ENCODE measurements at regions not wholly inside any gene's neighbourhood (a gene's known extent, or its start where the extent isn't known, plus 50 kb on each side); places are given as distances from the start of the nearest gene placed in this dataset.

DNA sequence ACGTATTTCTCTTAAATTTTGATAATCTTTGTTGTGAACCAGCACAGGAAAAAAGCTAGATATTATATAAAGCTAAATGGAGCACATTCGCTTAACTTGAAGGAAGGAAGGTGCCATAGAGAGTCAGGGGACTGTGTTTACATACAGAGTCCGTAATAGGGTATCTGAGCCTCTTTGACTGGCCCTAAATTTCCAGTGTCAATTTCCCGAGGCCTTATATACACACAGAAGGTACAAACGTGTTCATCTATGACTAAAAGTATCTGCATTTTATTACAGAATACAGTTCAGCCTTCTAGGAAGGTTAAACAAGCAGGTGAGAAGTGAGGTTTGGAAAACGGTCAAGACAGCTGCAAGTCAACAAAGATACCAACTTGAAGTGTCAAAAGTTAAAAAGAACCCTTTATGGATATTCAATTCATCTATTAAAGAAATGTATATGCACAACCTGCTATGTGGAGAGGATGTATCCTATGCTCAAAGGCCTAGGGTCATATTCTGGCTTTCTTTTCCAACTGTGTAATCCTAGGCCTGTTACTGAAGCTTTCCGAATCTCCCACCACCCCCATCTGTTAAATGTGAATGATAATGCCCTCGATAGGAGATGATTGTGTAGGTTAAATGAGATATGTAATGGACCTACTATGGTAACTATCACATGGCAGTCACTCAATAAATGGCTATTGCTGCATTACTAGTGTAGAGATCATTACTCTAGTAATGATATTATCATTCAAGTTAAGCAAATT, 263.7 kb upstream of the MAF start:
- no peak for TF ChIP-seq POLR2A (IDR thresholded peaks at IDR 0.05)
- TF ChIP-seq, protein P1, sequence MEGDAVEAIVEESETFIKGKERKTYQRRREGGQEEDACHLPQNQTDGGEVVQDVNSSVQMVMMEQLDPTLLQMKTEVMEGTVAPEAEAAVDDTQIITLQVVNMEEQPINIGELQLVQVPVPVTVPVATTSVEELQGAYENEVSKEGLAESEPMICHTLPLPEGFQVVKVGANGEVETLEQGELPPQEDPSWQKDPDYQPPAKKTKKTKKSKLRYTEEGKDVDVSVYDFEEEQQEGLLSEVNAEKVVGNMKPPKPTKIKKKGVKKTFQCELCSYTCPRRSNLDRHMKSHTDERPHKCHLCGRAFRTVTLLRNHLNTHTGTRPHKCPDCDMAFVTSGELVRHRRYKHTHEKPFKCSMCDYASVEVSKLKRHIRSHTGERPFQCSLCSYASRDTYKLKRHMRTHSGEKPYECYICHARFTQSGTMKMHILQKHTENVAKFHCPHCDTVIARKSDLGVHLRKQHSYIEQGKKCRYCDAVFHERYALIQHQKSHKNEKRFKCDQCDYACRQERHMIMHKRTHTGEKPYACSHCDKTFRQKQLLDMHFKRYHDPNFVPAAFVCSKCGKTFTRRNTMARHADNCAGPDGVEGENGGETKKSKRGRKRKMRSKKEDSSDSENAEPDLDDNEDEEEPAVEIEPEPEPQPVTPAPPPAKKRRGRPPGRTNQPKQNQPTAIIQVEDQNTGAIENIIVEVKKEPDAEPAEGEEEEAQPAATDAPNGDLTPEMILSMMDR (IDR thresholded peaks at IDR 0.05): no peak
- Histone ChIP-seq H3K36me3 (no peaks in the 10 kb centered on the region), H3K4me3 (no peak overlapping the region), H3K27ac (no peak overlapping the region), H3K27me3 (no peaks in the 10 kb centered on the region), H3K9me3 (no peaks in the 10 kb centered on the region), H3K4me1 (no peaks in the 10 kb centered on the region)
- 67 to 80% (median 74%) methylated on average over 8 of the region's 8 CpGs for WGBS, 4 donors
- ATAC-seq (no peak), DNase-seq (no peak)
- intact Hi-C loops (cut with DNase I): no loop called here

DNA sequence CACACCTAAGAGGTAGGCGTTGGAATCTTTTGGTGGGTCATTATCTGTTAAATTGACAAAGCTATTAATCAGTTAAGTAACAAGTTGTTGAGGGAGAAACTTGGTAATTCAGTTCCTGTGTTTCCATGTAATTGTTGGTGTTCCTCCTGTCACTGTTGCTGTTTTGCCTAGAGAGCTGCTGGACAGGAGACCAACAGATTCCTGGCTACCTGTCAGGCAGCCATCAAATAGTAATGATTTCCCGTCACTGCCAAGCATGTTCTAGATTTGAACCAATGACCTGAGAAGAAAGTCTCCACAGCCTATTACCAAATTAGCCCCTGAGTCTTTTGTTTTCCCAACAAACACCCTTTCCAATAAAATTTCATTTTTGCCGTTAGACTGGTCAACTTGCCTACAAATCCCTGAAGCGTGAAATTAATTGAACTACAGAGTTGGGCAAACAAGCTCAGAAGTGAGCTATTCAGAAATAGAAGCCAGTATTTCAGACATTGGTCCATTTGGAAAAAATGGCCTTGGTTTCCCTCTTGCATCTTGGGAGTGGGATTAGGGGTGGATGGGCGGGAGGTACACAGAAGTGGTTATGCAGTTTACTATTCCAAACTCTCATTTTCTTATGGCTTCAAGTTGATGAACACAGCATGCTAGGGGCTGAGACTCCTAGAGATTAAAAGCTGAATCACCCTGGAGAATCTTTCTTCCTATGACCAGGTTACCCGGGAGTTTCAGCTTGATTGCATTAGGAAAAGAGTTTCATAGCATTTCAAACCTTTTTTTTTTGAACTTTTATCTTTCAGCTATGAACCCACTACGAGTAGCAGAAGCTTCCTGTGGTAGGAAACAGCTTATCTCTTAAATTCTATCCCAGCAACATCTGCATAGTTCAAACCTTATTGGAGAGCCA, 262.8 kb upstream of the MAF start:
- TF ChIP-seq POLR2A (IDR thresholded peaks at IDR 0.05): no peak
- TF ChIP-seq, protein P1 (IDR thresholded peaks at IDR 0.05): no peak
- Histone ChIP-seq H3K27me3 (no peaks in the 10 kb centered on the region), H3K4me3 (no peak overlapping the region), H3K36me3 (no peaks in the 10 kb centered on the region), H3K27ac (no peak overlapping the region), H3K4me1 (no peaks in the 10 kb centered on the region), H3K9me3 (no peaks in the 10 kb centered on the region)
- intact Hi-C loops (cut with DNase I): no loop called here
- DNase-seq (no peak), ATAC-seq (no peak)
- 77 to 86% (median 82%) methylated on average over 7 of the region's 7 CpGs for WGBS, 4 donors

GRCh38 chr16:79862601-79863000, 262.1 kb upstream of the MAF start:
- no peak overlapping the region for H3K27ac ChIP-seq

More at GRCh38 chr16:79862601-79863000, 262.1 kb upstream of the MAF start:
- Histone ChIP-seq H3K9me3 (peaks cover 0 to 4% (median 0%) of the 10 kb centered on the region in 12 donors), H3K4me3 (no peak overlapping the region), H3K4me1 (no peaks in the 10 kb centered on the region), H3K36me3 (no peaks in the 10 kb centered on the region), H3K27me3 (no peaks in the 10 kb centered on the region)
- ATAC-seq (no peak), DNase-seq (no peak)
- intact Hi-C loops (cut with DNase I): no loop called here
- TF ChIP-seq POLR2A (IDR thresholded peaks at IDR 0.05): no peak
- TF ChIP-seq, protein P1 (IDR thresholded peaks at IDR 0.05): no peak
- WGBS, 4 donors: 92 to 95% (median 94%) methylated on average over 7 of the region's 7 CpGs
